Erythroblast (primary cell): ENCODE measurements at regions not wholly inside any gene's neighbourhood (a gene's known extent, or its start where the extent isn't known, plus 50 kb on each side); places are given as distances from the start of the nearest gene placed in this dataset.

Experiments used
- GATA1 ChIP-seq: IDR thresholded peaks from 2 replicates; pipeline ENCODE4 v1.6.1; 2011; ENCODE audit warnings: low read depth, mild to moderate bottlenecking, control low read depth, low read length, moderate library complexity
- POLR2A ChIP-seq: IDR thresholded peaks from 2 replicates; pipeline ENCODE4 v1.6.1; 2011; ENCODE audit warnings: mild to moderate bottlenecking, low read length

GRCh38 chr17:33686171-33686570 is 393.1 kb upstream of the ASIC2 start:
- TF ChIP-seq POLR2A (no peak), GATA1 (no peak)
